ENCODE measurements at regions not wholly inside any gene's neighbourhood (a gene's known extent, or its start where the extent isn't known, plus 50 kb on each side); places are given as distances from the start of the nearest gene placed in this dataset.

GRCh38 chr15:35288580-35288979, 203.5 kb upstream of the NANOGP8 start:
- TF ChIP-seq, protein P1, sequence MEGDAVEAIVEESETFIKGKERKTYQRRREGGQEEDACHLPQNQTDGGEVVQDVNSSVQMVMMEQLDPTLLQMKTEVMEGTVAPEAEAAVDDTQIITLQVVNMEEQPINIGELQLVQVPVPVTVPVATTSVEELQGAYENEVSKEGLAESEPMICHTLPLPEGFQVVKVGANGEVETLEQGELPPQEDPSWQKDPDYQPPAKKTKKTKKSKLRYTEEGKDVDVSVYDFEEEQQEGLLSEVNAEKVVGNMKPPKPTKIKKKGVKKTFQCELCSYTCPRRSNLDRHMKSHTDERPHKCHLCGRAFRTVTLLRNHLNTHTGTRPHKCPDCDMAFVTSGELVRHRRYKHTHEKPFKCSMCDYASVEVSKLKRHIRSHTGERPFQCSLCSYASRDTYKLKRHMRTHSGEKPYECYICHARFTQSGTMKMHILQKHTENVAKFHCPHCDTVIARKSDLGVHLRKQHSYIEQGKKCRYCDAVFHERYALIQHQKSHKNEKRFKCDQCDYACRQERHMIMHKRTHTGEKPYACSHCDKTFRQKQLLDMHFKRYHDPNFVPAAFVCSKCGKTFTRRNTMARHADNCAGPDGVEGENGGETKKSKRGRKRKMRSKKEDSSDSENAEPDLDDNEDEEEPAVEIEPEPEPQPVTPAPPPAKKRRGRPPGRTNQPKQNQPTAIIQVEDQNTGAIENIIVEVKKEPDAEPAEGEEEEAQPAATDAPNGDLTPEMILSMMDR (IDR thresholded peaks at IDR 0.05; ENCODE audit: insufficient read depth, low read length, poor library complexity, severe bottlenecking) = no peak
- TF ChIP-seq EZH2phosphoT487 (conservative IDR thresholded peaks at IDR 0.05; ENCODE audit: low read length) = no peak

Measured in SU-DHL-6 (cell line).